HT-29 (cell line): ENCODE measurements at regions not wholly inside any gene's neighbourhood (a gene's known extent, or its start where the extent isn't known, plus 50 kb on each side); places are given as distances from the start of the nearest gene placed in this dataset.
"Not testable (repeated sequence)": the region's sequence is repeated elsewhere in the genome, so short reads cannot be mapped to it uniquely, and the experiment has no call there.

Experiments
- DNase-seq: peaks from one replicate; pipeline ENCODE4 v3.0.0-alpha.2; 2015; ENCODE audit warnings: low spot score

DNA sequence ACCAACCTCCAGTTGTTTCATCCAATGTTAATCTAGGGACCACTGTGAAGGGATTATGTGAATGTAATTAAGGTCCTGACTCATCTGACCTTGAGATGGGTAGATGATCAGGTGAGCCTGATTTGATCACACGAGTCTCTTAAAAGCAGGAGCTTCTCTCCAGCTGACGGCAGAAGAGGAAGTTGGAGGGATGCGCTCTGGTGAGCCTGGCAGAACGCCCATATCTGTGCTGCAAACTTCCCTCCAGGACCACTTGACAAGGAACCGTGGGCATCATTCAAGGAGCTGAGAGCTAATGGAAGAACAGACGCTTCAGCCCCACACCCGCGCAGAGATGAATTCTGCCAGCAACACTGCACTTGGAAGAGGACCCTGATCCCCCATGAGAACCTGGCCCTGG is 642.4 kb downstream of the TNS3 start:
- no peak for DNase-seq

DNA sequence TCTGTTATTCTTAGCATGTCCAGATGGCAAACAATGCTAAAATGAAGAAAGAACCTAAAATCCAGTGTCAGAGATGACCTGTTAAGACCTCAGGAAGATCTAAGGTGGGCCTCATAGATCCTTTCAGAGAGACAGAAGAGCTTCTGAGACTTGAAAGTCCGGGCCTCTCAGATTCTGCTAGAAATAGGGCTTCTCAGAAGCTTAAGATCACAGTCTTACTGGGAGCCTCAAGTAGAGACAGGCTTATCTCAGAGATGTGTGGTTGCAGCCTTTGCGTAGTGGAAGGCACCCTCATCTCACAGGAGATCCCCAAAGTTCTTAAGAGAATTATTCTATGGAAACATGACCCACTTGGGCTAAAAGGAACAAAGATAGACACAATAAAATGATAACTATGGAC is 642.8 kb downstream of the TNS3 start:
- DNase-seq, result no peak

DNA sequence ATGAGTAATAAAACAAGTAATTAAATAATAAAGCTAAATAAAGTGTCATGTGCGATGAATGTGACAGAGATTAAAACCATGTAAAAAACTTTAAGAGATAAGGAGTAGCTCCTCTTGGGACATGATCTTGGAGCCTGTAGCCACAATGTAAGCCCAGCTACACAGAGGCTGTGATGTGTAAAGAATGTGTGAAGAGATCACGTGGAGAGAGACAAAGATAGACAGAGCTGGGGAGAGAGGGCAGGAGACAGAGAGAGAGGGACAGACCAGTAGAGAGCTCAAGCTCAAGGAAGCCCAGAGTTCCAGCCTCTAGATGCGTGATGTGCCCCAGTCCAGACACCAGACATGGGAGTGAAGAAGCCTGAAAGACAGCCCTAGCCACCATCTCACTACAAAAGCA is 644.1 kb downstream of the TNS3 start:
- no peak for DNase-seq

DNA sequence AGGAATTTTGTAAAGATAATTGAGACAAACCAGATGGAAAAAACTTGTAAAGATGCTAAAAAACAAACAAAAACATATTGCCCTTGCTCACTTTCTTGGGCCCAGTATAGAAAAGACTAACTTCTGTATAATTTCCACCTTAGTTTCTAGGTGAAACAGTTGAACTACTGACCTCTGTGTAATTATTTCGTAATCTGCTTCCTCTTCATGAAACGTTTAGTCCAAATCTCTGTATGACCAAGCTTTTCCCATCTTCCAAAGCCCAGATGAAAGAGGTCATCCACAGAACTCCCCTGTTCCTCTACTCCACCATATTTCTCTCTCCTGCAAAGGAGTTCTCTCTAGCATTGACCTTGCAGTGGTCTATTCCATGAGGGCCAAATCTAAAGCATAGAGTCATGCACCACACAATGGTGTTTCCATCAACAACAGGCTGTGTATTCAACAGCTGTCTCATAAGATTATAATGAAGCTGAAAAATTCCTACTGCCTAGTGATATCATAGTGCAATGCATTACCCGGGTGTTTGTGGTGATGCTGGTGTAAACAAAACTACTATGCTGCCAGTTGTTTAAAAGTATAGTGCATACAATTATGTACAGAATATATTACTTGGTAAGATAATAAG is 647.6 kb downstream of the TNS3 start:
- peak; percentile 43 for DNase-seq

GRCh38 chr7:46933596-46933995 is 648.3 kb downstream of the TNS3 start:
- DNase-seq, result peak; percentile 69

DNA sequence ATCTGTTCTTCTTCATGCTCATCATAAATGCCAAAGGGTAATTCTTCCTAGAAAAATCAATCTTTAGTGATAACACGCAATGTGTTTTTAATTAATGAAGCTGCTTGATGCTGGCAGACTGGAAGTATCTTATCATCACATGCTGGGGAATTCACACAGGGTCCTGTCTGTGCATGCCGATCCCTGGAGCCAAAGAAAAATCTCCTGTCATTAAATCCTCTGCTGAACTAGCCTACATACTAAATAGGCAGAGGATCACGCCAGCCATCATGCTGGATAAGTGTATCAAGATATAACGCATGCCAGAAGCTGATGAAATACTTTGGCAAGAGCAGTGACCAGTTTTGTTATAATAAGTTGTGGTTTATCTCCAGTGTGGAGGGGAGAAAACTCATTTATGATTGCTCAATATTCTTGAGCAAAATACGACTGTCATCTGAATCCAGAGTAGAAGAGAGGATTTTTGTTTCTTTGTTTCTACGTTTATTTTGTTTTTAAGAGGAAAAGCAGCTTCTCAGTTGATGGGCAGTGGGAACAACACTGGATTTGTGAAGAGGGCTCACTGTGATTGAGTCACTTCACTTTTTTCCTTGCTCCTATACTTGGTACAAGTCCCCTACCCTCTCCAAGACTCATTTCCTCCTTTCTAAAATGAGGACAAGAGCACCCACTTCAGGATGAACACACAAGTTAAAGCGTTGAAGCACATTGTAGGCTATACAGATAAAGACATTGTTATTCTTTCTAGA is 649.1 kb downstream of the TNS3 start:
- peak; percentile 49 for DNase-seq

DNA sequence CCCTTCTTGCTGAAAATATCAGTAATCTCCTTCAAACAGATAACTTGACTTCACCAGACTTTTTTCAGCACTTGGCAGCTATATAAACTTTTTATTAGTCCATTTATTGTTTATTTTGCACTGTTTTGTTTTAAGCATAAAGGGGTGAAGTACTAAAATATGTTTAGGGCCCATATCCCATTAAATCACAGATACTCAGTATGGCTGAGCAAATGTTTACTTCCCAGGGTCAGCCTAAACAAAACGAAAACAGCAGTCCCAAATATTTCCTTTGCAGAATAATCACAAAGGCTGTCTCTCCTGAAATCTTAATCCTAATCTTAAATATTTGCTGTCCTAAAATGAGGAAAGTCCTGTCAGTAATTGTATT is 649.6 kb downstream of the TNS3 start:
- DNase-seq, result no peak

GRCh38 chr7:46930366-46930765 is 651.5 kb downstream of the TNS3 start:
- peak; percentile 72 for DNase-seq

GRCh38 chr7:46929359-46929758 is 652.6 kb downstream of the TNS3 start:
- no peak for DNase-seq

DNA sequence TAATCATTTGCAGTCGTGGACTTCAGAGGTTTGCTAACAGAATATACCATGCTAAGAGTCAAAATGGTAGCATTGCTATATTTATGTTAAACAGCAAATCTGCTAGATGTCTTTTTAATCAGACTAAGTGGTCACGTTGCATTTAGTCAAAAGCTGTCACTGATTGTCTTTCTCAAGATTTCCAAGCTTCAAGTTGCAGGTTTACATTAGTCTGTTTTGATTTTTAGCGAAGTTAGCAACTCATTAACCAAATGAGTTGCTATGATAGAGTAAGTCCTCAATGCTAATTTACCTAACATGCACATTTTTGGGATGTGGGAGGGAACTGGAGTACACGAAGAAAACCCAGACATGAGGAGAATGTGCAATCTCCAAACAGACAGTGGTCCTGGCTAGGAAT is 653.2 kb downstream of the TNS3 start:
- no peak for DNase-seq

DNA sequence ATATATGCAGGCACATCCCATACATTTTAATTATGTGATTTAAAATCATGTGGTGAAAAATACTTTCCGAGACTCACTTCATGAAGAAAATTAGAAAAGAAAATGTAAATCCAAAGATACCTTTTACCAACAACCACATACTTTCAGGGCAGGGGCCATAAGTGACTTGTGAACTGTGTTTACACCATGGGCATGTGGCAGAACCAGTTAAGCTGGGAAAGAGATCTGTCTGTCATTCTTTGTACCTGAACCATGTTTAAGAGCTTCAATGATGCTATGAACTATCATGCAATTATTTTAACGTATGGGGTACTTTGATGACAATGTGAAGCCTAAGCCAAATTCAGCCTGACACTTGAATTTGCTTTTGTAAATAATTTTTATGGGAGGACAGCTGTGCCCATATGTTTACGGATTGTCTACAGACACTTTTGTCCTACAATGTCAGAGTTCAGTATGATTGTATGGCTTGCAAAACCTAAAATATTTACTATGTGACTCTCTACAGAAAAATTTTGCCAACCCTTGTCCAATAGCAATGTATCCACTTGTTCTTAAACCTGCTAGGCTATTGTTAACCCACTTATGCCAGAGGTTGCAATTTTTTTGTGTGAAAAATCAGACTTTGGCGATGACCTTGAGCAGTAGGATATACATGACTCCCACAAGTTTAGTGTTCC is 654.6 kb downstream of the TNS3 start:
- DNase-seq, result peak; percentile 46

GRCh38 chr7:46916581-46916980 is 665.3 kb downstream of the TNS3 start:
- no peak for DNase-seq

DNA sequence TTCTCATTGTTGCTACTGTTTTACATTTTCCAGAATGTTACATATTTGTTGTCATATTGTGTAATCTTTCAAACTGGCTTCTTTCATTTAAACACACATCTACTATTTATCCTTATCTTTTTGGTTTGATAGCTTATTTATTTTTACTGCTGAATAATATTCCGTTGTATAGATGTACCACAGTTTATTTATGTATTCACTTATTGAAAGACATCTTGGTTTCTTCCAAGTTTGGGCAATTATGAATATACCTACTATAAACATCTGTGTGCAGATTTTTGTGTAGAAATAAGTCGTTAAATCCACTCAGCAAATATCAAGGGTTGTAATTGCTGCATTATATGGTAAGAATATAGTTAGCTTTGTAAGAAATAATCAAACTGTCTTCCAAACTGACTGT is 669.2 kb downstream of the TNS3 start:
- DNase-seq, result no peak

DNA sequence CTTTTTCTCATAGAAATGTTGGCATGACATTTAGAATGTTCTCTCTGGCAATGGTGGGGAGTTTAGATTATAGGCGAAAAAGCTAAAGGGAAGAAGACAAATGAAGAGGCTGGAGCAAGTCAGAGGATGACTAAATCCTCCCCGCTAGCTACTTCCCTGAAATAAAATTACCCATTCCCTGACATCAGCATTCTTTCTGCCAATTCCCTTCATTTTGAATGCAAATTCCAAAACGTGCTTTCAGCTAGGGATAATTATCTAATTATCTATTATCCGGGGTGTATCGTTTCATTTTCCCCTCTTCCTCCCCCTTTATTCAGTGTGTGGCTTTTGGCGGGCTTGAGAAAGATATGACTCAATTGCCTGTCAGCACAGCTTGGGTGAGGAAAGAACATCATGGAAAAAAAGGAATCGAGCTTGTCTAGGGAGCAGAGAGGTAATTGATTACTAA is 672.3 kb downstream of the TNS3 start:
- no peak for DNase-seq

GRCh38 chr7:46908770-46909169 is 673.1 kb downstream of the TNS3 start:
- DNase-seq, result peak; percentile 61

GRCh38 chr7:46904523-46904922 is 677.4 kb downstream of the TNS3 start:
- DNase-seq, result not testable (repeated sequence)

- DNase-seq, result no peak
These were observed 679.4 kb downstream of the TNS3 start for GRCh38 chr7:46902463-46902862.

GRCh38 chr7:46900312-46901263 is 681.3 kb downstream of the TNS3 start:
- DNase-seq, result peak; percentile 67

GRCh38 chr7:46897381-46897780 is 684.5 kb downstream of the TNS3 start:
- no peak for DNase-seq

GRCh38 chr7:46886669-46887374 is 695.1 kb downstream of the TNS3 start:
- DNase-seq, result no peak

DNA sequence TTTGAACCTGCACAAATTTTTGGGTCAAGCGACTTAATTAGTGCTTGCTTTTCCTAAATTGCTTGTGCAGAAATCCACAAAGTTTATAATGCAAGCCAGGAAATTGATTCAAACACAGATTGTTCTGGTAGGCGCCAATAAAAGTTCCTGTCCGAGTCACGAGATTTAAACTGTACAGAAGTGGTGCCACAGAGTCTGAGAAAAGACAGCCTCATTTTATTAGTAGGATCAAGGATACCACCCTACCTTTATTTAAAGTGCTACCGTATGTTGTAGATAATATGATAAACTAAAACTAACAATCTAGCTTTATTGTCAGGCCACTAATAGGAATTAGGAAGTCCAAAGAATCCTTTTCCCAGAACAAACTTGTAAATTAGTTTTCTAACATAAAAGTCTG is 696.7 kb downstream of the TNS3 start:
- DNase-seq, result peak; percentile 19
